PC-9 (cell line): ENCODE measurements at regions not wholly inside any gene's neighbourhood (a gene's known extent, or its start where the extent isn't known, plus 50 kb on each side); places are given as distances from the start of the nearest gene placed in this dataset.
"Not testable (repeated sequence)": the region's sequence is repeated elsewhere in the genome, so short reads cannot be mapped to it uniquely, and the experiment has no call there.

ENCODE experiments used
- BruUV-seq: library from RNA; stranded (reverse); fragments of 400-500 nt; replicated peaks from 2 replicates; lab custom pipeline; 2021; lab: Mats Ljungman, UMichigan
- CTCF ChIA-PET: fragments of 300-600 bp; sonication (Branson Sonifier 250); formaldehyde crosslinking; loops from one replicate; lab custom pipeline; 2022; ENCODE audit warnings: antibody characterized with exemption; lab: Charles Lee
- POLR2A ChIA-PET: fragments of 300-600 bp; sonication (Branson Sonifier 250); formaldehyde crosslinking; loops from one replicate; lab custom pipeline; 2022; ENCODE audit warnings: antibody characterized with exemption; ENCODE audit not compliant: unreplicated experiment; lab: Charles Lee
- DNase-seq, 2 experiments: peaks; one replicate each; pipeline versions ENCODE4 v3.0.0 to v3.0.0-alpha.2; 2015 to 2022; ENCODE audit warnings: mixed read lengths in 1 of 2
- H2AFZ ChIP-seq: fragments of 200-600 bp; sonication (generic); 2 replicates; pipeline ENCODE4 v1.8.1; 2017; ENCODE audit warnings: antibody characterized with exemption
- H3F3A ChIP-seq: fragments of 200-600 bp; sonication (generic); 2 replicates; pipeline ENCODE4 v1.8.1; 2017; ENCODE audit warnings: antibody characterized with exemption, mild to moderate bottlenecking, low read depth; ENCODE audit not compliant: insufficient read depth
- H3K27ac ChIP-seq: fragments of 200-600 bp; sonication (generic); 2 replicates; pipeline ENCODE4 v1.6.1; 2016; ENCODE audit warnings: mixed run types
- H3K27me3 ChIP-seq: fragments of 200-600 bp; sonication (generic); 2 replicates; pipeline ENCODE4 v1.6.1; 2016; ENCODE audit warnings: low read depth, mixed run types; ENCODE audit not compliant: insufficient read depth
- H3K36me3 ChIP-seq: fragments of 200-600 bp; sonication (generic); 2 replicates; pipeline ENCODE4 v1.6.1; 2016; ENCODE audit warnings: low read depth, mixed run types
- H3K4me1 ChIP-seq: fragments of 200-600 bp; sonication (generic); replicated peaks from 2 replicates; pipeline ENCODE4 v1.6.1; 2016; ENCODE audit warnings: mixed run types; ENCODE audit not compliant: insufficient read depth
- H3K4me2 ChIP-seq: fragments of 200-600 bp; sonication (generic); 2 replicates; pipeline ENCODE4 v1.6.1; 2017; ENCODE audit warnings: mixed run types
- H3K4me3 ChIP-seq: fragments of 200-600 bp; sonication (generic); 2 replicates; pipeline ENCODE4 v1.6.1; 2016; ENCODE audit warnings: mixed run types
- H3K79me2 ChIP-seq: fragments of 200-600 bp; sonication (generic); 2 replicates; pipeline ENCODE4 v1.6.1; 2017; ENCODE audit warnings: low read depth, mixed run types
- H3K9me2 ChIP-seq: fragments of 200-600 bp; sonication (generic); 2 replicates; pipeline ENCODE4 v1.8.1; 2017; ENCODE audit warnings: mild to moderate bottlenecking; ENCODE audit not compliant: insufficient read depth
- H3K9me3 ChIP-seq: fragments of 200-600 bp; sonication (generic); 2 replicates; pipeline ENCODE4 v1.8.1; 2016; ENCODE audit warnings: low read depth; ENCODE audit not compliant: insufficient read depth
- H4K20me1 ChIP-seq: fragments of 200-600 bp; sonication (generic); 2 replicates; pipeline ENCODE4 v1.8.1; 2017; ENCODE audit not compliant: insufficient read depth
- EZH2 ChIP-seq: fragments of 200-600 bp; sonication (generic); IDR thresholded peaks from 2 replicates; pipeline ENCODE4 v1.8.0; 2017; ENCODE audit warnings: antibody characterized with exemption, low read depth
- intact Hi-C: fragments of 100-400 bp; cut with micrococcal nuclease; formaldehyde crosslinking; loops from one replicate; pipeline ENCODE4 v1.10.0; 2022; ENCODE audit not compliant: unreplicated experiment
- TF ChIP-seq, protein P1 (sequence below): fragments of 200-600 bp; sonication (generic); conservative IDR thresholded peaks from 2 replicates; pipeline ENCODE4 v1.6.1; 2017; ENCODE audit warnings: mixed run types, antibody characterized with exemption, mild to moderate bottlenecking, moderate library complexity

DNA sequence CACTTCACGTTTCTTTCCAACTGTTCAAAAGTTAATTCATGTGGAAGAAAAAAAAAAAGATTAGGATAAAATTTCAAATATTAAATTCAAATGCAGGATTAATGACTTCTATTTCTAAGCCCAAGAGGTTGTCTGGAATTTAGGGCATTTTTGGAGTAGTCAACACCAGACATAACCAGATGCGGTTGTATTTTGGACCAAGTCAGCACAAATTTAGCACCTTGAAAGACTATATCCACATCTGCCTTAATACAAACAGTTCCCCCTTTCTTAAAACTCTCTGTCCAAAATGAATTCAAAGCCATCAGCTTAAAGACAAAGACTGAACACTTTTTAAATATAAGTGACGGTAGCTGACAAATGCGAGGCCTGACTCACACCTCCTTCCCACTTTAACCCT is 282.9 kb downstream of the C16orf95 start:
- no peak for DNase-seq
- Histone ChIP-seq H3K79me2 (no peaks in the 10 kb centered on the region), H2AFZ (no peak overlapping the region), H3K27ac (no peak overlapping the region), H3K4me3 (no peak overlapping the region), H3K4me1 (no peaks in the 10 kb centered on the region), H3K9me3 (no peaks in the 10 kb centered on the region), H3K36me3 (no peaks in the 10 kb centered on the region), H4K20me1 (no peaks in the 10 kb centered on the region), H3F3A (no peaks in the 10 kb centered on the region), H3K27me3 (peaks cover 89% of the 10 kb centered on the region), H3K9me2 (no peaks in the 10 kb centered on the region), H3K4me2 (no peak overlapping the region)
- intact Hi-C loops, result no loop called here
- BruUV-seq, result no TSS peak
- ChIA-PET CTCF (no interaction called here), POLR2A (no interaction called here)
- no peak for TF ChIP-seq EZH2
- TF ChIP-seq, protein P1, sequence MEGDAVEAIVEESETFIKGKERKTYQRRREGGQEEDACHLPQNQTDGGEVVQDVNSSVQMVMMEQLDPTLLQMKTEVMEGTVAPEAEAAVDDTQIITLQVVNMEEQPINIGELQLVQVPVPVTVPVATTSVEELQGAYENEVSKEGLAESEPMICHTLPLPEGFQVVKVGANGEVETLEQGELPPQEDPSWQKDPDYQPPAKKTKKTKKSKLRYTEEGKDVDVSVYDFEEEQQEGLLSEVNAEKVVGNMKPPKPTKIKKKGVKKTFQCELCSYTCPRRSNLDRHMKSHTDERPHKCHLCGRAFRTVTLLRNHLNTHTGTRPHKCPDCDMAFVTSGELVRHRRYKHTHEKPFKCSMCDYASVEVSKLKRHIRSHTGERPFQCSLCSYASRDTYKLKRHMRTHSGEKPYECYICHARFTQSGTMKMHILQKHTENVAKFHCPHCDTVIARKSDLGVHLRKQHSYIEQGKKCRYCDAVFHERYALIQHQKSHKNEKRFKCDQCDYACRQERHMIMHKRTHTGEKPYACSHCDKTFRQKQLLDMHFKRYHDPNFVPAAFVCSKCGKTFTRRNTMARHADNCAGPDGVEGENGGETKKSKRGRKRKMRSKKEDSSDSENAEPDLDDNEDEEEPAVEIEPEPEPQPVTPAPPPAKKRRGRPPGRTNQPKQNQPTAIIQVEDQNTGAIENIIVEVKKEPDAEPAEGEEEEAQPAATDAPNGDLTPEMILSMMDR, result no peak

DNA sequence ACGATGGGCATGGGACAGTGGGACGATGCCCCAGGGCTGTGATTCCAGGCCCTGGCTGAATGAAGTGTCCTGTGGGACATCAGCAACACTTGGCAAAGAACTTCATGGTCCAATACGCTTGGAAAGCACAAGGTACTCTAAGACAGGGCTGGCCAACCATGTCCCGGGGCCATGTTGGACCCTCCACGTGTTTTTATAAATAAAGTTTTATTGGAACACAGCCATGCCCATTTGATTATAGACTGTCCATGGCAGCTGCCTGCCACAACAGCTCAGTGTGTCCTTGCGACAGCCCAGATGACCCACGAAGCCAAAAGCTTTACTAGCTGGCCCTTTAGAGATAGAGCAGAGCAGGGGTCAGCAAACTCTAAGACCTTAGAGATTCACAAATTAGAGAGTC is 282.1 kb downstream of the C16orf95 start:
- H2AFZ ChIP-seq, result no peak overlapping the region
- H3K4me2 ChIP-seq, result no peak overlapping the region
- no peaks in the 10 kb centered on the region for H3F3A ChIP-seq
- POLR2A ChIA-PET, result no interaction called here
- H3K9me3 ChIP-seq, result no peaks in the 10 kb centered on the region
- DNase-seq, result no peak
- H3K4me1 ChIP-seq, result no peaks in the 10 kb centered on the region
- no peak overlapping the region for H3K27ac ChIP-seq
- intact Hi-C loops, result no loop called here
- H4K20me1 ChIP-seq, result no peaks in the 10 kb centered on the region
- CTCF ChIA-PET, result no interaction called here
- H3K36me3 ChIP-seq, result no peaks in the 10 kb centered on the region
- H3K9me2 ChIP-seq, result no peaks in the 10 kb centered on the region
- H3K79me2 ChIP-seq, result no peaks in the 10 kb centered on the region
- H3K4me3 ChIP-seq, result no peak overlapping the region
- no TSS peak for BruUV-seq
- TF ChIP-seq, protein P1, result no peak
- no peak for TF ChIP-seq EZH2
- H3K27me3 ChIP-seq, result peaks cover 89% of the 10 kb centered on the region

DNA sequence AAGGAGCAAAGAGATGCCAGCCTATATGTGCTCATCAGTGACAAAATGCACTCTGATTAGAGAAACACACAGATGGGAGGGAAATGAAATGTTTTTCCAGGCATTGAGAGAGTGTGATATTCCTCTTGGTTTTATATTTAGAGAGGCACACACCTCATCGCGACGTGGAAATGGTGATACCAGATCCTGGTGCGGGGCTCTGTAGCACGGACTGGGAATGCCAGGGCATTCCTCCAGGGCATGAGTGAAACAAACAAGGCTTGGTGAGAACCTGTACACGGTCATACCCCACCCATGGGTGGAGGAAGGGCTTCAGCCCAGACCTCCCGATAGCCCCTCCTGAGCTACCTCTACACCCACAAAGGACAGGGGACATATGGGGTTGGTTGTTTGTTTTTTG is 280.2 kb downstream of the C16orf95 start:
- TF ChIP-seq, protein P1, result no peak
- no peak for TF ChIP-seq EZH2
- Histone ChIP-seq H3K4me1 (no peaks in the 10 kb centered on the region), H3K27ac (no peak overlapping the region), H3K4me2 (no peak overlapping the region), H3K79me2 (no peaks in the 10 kb centered on the region), H4K20me1 (no peaks in the 10 kb centered on the region), H3K27me3 (peaks cover 88% of the 10 kb centered on the region), H3K4me3 (no peak overlapping the region), H2AFZ (no peak overlapping the region), H3F3A (no peaks in the 10 kb centered on the region), H3K36me3 (no peaks in the 10 kb centered on the region), H3K9me2 (no peaks in the 10 kb centered on the region), H3K9me3 (no peaks in the 10 kb centered on the region)
- intact Hi-C loops, result no loop called here
- ChIA-PET CTCF (no interaction called here), POLR2A (no interaction called here)
- no TSS peak for BruUV-seq
- DNase-seq, result no peak

DNA sequence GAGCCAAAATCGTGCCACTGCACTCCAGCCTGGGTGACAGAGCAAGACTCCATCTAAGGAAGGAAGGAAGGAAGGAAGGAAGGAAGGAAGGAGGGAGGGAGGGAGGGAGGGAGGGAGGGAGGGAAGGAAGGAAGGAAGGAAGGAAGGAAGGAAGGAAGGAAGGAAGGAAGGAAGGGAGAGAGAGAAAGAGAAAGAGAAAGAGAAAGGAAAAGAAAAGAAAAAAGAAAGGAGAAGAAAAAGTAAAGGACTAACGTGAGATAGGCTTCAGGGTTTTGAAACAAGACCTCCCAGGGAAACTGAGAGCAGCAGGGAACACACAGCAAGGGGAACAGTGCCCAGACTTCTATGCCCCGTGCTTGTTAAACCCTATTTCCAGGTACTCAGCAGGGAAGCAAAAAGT is 278.7 kb downstream of the C16orf95 start:
- H4K20me1 ChIP-seq, H2AFZ ChIP-seq, intact Hi-C loops, H3K79me2 ChIP-seq, H3K4me2 ChIP-seq, BruUV-seq, H3K27ac ChIP-seq, H3K4me3 ChIP-seq, H3K9me2 ChIP-seq, H3K9me3 ChIP-seq, DNase-seq, H3K4me1 ChIP-seq, CTCF ChIA-PET, H3F3A ChIP-seq, H3K36me3 ChIP-seq: not testable (repeated sequence)
- peaks cover 87% of the 10 kb centered on the region for H3K27me3 ChIP-seq
- POLR2A ChIA-PET, result interaction anchor here (0.6 kb wide), 1 partner anchor 146 kb away, joined by 11 read pairs; no protein-coding TSS in a partner anchor
